ENCODE measurements at regions not wholly inside any gene's neighbourhood (a gene's known extent, or its start where the extent isn't known, plus 50 kb on each side); places are given as distances from the start of the nearest gene placed in this dataset.
"Not testable (repeated sequence)": the region's sequence is repeated elsewhere in the genome, so short reads cannot be mapped to it uniquely, and the experiment has no call there.

DNA sequence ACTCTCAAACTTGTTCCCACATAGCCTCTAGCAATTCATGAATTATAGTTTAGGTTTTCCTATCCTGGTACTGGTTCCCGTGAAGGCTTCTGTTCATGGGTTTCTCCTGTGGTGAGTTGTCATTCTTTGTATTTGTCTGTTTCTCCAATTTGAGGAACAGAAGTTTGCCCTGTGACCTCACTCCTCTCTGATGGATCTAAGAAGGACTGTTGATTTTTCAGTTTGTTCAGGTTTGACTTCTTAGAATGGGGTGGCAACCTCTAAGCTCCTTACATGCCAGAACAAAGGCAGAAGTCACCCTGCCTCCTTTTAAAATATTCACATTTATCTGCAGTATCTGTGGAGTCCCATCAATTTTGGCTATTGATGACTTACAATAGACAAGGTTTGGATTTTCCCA, 354.0 kb downstream of the SPRY2 start:
- H3K27ac ChIP-seq (ENCODE audit: insufficient read length, low read depth, low read length), result no peak overlapping the region
- H3K9ac ChIP-seq (ENCODE audit: extremely low read depth, insufficient read length, low read length), result no peak overlapping the region
- no peak overlapping the region for H3K4ac ChIP-seq (ENCODE audit: low read depth, low read length)
- H3K4me2 ChIP-seq (ENCODE audit: insufficient read depth, insufficient read length, low read length), result no peak overlapping the region
- H3K9me3 ChIP-seq (ENCODE audit: control insufficient read depth, low read depth, low read length), result no peaks in the 10 kb centered on the region
- H4K20me1 ChIP-seq (ENCODE audit: control insufficient read depth, insufficient read depth, insufficient read length), result no peaks in the 10 kb centered on the region
- no peak for DNase-seq
- no CpG with 5 or more reads among the region's 1 CpG for WGBS (ENCODE audit: extremely low coverage, insufficient read length, low lambda C conversion rate)
- H2AK5ac ChIP-seq (ENCODE audit: insufficient read length, low read length), result no peak overlapping the region
- Mint-ChIP-seq H3K27me3 (ENCODE audit: low read depth) (no peaks in the 10 kb centered on the region), H3K36me3 (ENCODE audit: insufficient read depth in 1 of 3, low read depth in 3 of 3) (peaks cover 3 to 5% (median 4%) of the 10 kb centered on the region in 3 experiments; a peak in 4 of 7 replicates), H3K4me3 (no peak overlapping the region), H3K4me1 (peaks cover 0 to 4% of the 10 kb centered on the region in 2 experiments; a peak in 2 of 4 replicates), H3K27ac (no peak overlapping the region), H3K9me3 (peaks cover 5 to 8% of the 10 kb centered on the region in 2 experiments; a peak in 4 of 5 replicates)
- H4K8ac ChIP-seq (replicated peaks; ENCODE audit: insufficient read length, low read depth, low read length), result no peak overlapping the region
- no peak overlapping the region for H3K23ac ChIP-seq (ENCODE audit: insufficient read length, low read depth, low read length)
- no peak overlapping the region for H4K5ac ChIP-seq (ENCODE audit: insufficient read length, low read depth, low read length)
- no peak overlapping the region for H2BK120ac ChIP-seq (ENCODE audit: low read depth, low read length, poor library complexity, severe bottlenecking)
- H3K27me3 ChIP-seq (ENCODE audit: insufficient read depth, low read length), result no peaks in the 10 kb centered on the region
- no peak overlapping the region for H3K18ac ChIP-seq (ENCODE audit: insufficient read length, low read depth, low read length)
- no peak overlapping the region for H2BK12ac ChIP-seq (ENCODE audit: insufficient read length, low read depth, low read length)
- H3K14ac ChIP-seq (ENCODE audit: insufficient read depth, low read length), result no peak overlapping the region
- no peaks in the 10 kb centered on the region for H3K4me1 ChIP-seq (ENCODE audit: insufficient read depth, low read length)
- H2BK5ac ChIP-seq (ENCODE audit: insufficient read length, low read length), result no peak overlapping the region
- no peak overlapping the region for H4K91ac ChIP-seq (ENCODE audit: insufficient read length, low read depth, low read length)
- H3T11ph ChIP-seq (ENCODE audit: low read length), result no peak overlapping the region
- TF ChIP-seq, protein P1, sequence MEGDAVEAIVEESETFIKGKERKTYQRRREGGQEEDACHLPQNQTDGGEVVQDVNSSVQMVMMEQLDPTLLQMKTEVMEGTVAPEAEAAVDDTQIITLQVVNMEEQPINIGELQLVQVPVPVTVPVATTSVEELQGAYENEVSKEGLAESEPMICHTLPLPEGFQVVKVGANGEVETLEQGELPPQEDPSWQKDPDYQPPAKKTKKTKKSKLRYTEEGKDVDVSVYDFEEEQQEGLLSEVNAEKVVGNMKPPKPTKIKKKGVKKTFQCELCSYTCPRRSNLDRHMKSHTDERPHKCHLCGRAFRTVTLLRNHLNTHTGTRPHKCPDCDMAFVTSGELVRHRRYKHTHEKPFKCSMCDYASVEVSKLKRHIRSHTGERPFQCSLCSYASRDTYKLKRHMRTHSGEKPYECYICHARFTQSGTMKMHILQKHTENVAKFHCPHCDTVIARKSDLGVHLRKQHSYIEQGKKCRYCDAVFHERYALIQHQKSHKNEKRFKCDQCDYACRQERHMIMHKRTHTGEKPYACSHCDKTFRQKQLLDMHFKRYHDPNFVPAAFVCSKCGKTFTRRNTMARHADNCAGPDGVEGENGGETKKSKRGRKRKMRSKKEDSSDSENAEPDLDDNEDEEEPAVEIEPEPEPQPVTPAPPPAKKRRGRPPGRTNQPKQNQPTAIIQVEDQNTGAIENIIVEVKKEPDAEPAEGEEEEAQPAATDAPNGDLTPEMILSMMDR (conservative IDR thresholded peaks at IDR 0.05), result no peak
- H2BK20ac ChIP-seq (ENCODE audit: low read depth, low read length, poor library complexity, severe bottlenecking), result no peak overlapping the region
- H2AFZ ChIP-seq (ENCODE audit: low read length), result no peak overlapping the region
- H2BK15ac ChIP-seq (ENCODE audit: low read depth, low read length), result no peak overlapping the region
- no peaks in the 10 kb centered on the region for H3K79me1 ChIP-seq (ENCODE audit: insufficient read depth, low read depth, low read length, poor library complexity, severe bottlenecking)
- no peaks in the 10 kb centered on the region for H3K79me2 ChIP-seq (ENCODE audit: insufficient read depth, low read length)
- no peak overlapping the region for H3K56ac ChIP-seq (ENCODE audit: insufficient read length, low read depth, low read length)
- H3K23me2 ChIP-seq (ENCODE audit: insufficient read length, low read depth, low read length, poor library complexity, severe bottlenecking), result no peaks in the 10 kb centered on the region

DNA sequence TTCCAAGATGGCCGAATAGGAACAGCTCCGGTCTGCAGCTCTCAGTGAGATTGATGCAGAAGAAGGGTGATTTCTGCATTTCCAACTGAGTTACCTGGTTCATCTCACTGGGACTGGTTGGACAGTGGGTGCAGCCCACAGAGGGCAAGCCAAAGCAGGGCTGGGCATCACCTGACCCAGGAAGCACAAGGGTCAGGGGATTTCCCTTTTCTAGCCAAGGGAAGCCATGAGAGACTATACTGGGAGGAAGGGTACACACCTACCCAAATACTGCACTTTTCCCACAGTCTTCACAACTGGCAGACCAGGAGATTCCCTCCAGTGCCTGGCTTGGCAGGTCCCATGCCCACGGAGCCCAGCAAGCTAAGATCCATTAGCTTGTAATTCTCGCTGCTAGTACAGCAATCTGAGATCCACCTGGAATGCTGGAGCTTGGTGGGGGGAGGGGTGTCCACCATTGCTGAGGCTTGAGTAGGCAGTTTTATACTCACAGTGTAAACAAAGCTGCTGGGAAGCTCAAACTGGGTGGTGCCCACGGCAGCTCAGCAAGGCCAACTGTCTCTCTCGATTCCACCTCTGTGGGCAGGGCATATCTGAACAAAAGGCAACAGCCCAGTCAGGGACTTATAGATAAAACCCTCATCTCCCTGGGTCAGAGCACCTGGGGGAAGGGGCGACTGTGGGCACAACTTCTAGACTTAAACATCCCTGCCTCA, 365.8 kb downstream of the SPRY2 start:
- H3K9me3 Mint-ChIP-seq, result peaks cover 23 to 33% of the 10 kb centered on the region in 2 experiments
- not testable (repeated sequence) for H3K27ac Mint-ChIP-seq; H4K91ac ChIP-seq (ENCODE audit: insufficient read length, low read depth, low read length); H2BK12ac ChIP-seq (ENCODE audit: insufficient read length, low read depth, low read length); H3K14ac ChIP-seq (ENCODE audit: insufficient read depth, low read length); H2BK120ac ChIP-seq (ENCODE audit: low read depth, low read length, poor library complexity, severe bottlenecking); H3K9ac ChIP-seq (ENCODE audit: extremely low read depth, insufficient read length, low read length); H3K4me3 Mint-ChIP-seq; H3K18ac ChIP-seq (ENCODE audit: insufficient read length, low read depth, low read length); H2BK20ac ChIP-seq (ENCODE audit: low read depth, low read length, poor library complexity, severe bottlenecking); H3K4ac ChIP-seq (ENCODE audit: low read depth, low read length); H2BK5ac ChIP-seq (ENCODE audit: insufficient read length, low read length); H2AFZ ChIP-seq (ENCODE audit: low read length); H3K79me1 ChIP-seq (ENCODE audit: insufficient read depth, low read depth, low read length, poor library complexity, severe bottlenecking); H3K79me2 ChIP-seq (ENCODE audit: insufficient read depth, low read length); H3K9me3 ChIP-seq (ENCODE audit: control insufficient read depth, low read depth, low read length); H3K27me3 Mint-ChIP-seq (ENCODE audit: low read depth); H3K4me2 ChIP-seq (ENCODE audit: insufficient read depth, insufficient read length, low read length); H4K20me1 ChIP-seq (ENCODE audit: control insufficient read depth, insufficient read depth, insufficient read length); H3K27ac ChIP-seq (ENCODE audit: insufficient read length, low read depth, low read length); H3K4me1 ChIP-seq (ENCODE audit: insufficient read depth, low read length); H4K5ac ChIP-seq (ENCODE audit: insufficient read length, low read depth, low read length); H3T11ph ChIP-seq (ENCODE audit: low read length); H3K56ac ChIP-seq (ENCODE audit: insufficient read length, low read depth, low read length); H2BK15ac ChIP-seq (ENCODE audit: low read depth, low read length); H3K27me3 ChIP-seq (ENCODE audit: insufficient read depth, low read length); H3K23ac ChIP-seq (ENCODE audit: insufficient read length, low read depth, low read length); H4K8ac ChIP-seq (replicated peaks; ENCODE audit: insufficient read length, low read depth, low read length); DNase-seq; H3K23me2 ChIP-seq (ENCODE audit: insufficient read length, low read depth, low read length, poor library complexity, severe bottlenecking); H3K4me1 Mint-ChIP-seq; H2AK5ac ChIP-seq (ENCODE audit: insufficient read length, low read length)
- WGBS (ENCODE audit: extremely low coverage, insufficient read length, low lambda C conversion rate), result no CpG with 5 or more reads among the region's 7 CpGs
- H3K36me3 Mint-ChIP-seq (ENCODE audit: insufficient read depth in 1 of 3, low read depth in 3 of 3), result peaks cover 8 to 29% (median 13%) of the 10 kb centered on the region in 3 experiments; a peak in 6 of 7 replicates
